ENCODE measurements at regions not wholly inside any gene's neighbourhood (a gene's known extent, or its start where the extent isn't known, plus 50 kb on each side); places are given as distances from the start of the nearest gene placed in this dataset.

GRCh38 chr4:31667686-31668085 is 947.5 kb downstream of the PCDH7 start:
- TF ChIP-seq CTCF (IDR thresholded peaks at IDR 0.05; ENCODE audit: low read depth, low read length, missing control alignments) = no peak
- no peak overlapping the region for H3K4me3 ChIP-seq (replicated peaks; ENCODE audit: low read depth, low read length)
- no peak for DNase-seq (ENCODE audit: extremely low read depth, low read depth)

- no peak for DNase-seq (ENCODE audit: extremely low read depth, low read depth)
- TF ChIP-seq CTCF (IDR thresholded peaks at IDR 0.05; ENCODE audit: low read depth, low read length, missing control alignments) = no peak
- H3K4me3 ChIP-seq (replicated peaks; ENCODE audit: low read depth, low read length) = no peak overlapping the region
Measured at GRCh38 chr4:31674313-31674947, 954.3 kb downstream of the PCDH7 start.

GRCh38 chr4:31678356-31678755 is 958.2 kb downstream of the PCDH7 start:
- H3K4me3 ChIP-seq (replicated peaks; ENCODE audit: low read depth, low read length) = no peak overlapping the region
- no peak for TF ChIP-seq CTCF (IDR thresholded peaks at IDR 0.05; ENCODE audit: low read depth, low read length, missing control alignments)
- no peak for DNase-seq (ENCODE audit: extremely low read depth, low read depth)

- no peak for DNase-seq (ENCODE audit: extremely low read depth, low read depth)
- H3K4me3 ChIP-seq (replicated peaks; ENCODE audit: low read depth, low read length) = no peak overlapping the region
- no peak for TF ChIP-seq CTCF (IDR thresholded peaks at IDR 0.05; ENCODE audit: low read depth, low read length, missing control alignments)
Measured at GRCh38 chr4:31682796-31683195, 962.6 kb downstream of the PCDH7 start.

GRCh38 chr4:31687717-31688342 is 967.7 kb downstream of the PCDH7 start:
- no peak for TF ChIP-seq CTCF (IDR thresholded peaks at IDR 0.05; ENCODE audit: low read depth, low read length, missing control alignments)
- no peak overlapping the region for H3K4me3 ChIP-seq (replicated peaks; ENCODE audit: low read depth, low read length)
- no peak for DNase-seq (ENCODE audit: extremely low read depth, low read depth)

GRCh38 chr4:31692399-31692940 is 972.3 kb downstream of the PCDH7 start:
- no peak for TF ChIP-seq CTCF (IDR thresholded peaks at IDR 0.05; ENCODE audit: low read depth, low read length, missing control alignments)
- no peak overlapping the region for H3K4me3 ChIP-seq (replicated peaks; ENCODE audit: low read depth, low read length)
- DNase-seq (ENCODE audit: extremely low read depth, low read depth) = no peak

Measured in HFF-Myc (cell line).